Loucy (cell line): ENCODE measurements at regions not wholly inside any gene's neighbourhood (a gene's known extent, or its start where the extent isn't known, plus 50 kb on each side); places are given as distances from the start of the nearest gene placed in this dataset.

ENCODE experiments used
- H2AFZ ChIP-seq: fragments of 200-600 bp; sonication (generic); 2 replicates; pipeline ENCODE4 v1.6.0; 2016; ENCODE audit warnings: antibody characterized with exemption, mild to moderate bottlenecking, low read length, moderate library complexity
- H3F3A ChIP-seq: fragments of 200-600 bp; 2 replicates; pipeline ENCODE4 v1.6.0; 2016; ENCODE audit warnings: antibody characterized with exemption, low read depth, mild to moderate bottlenecking
- H3K27me3 ChIP-seq: fragments of 200-600 bp; sonication (generic); 2 replicates; pipeline ENCODE4 v1.6.1; 2014; ENCODE audit warnings: low read length, mild to moderate bottlenecking; ENCODE audit not compliant: insufficient read depth, poor library complexity, severe bottlenecking
- H3K36me3 ChIP-seq: fragments of 200-600 bp; sonication (generic); 2 replicates; pipeline ENCODE4 v1.6.1; 2016; ENCODE audit warnings: low read length; ENCODE audit not compliant: insufficient read depth
- H3K4me1 ChIP-seq: fragments of 200-600 bp; sonication (generic); 2 replicates; pipeline ENCODE4 v1.5.1; 2014; ENCODE audit warnings: low read length, mild to moderate bottlenecking; ENCODE audit not compliant: insufficient read depth, poor library complexity, severe bottlenecking
- H3K4me2 ChIP-seq: fragments of 200-600 bp; sonication (generic); 2 replicates; pipeline ENCODE4 v1.6.0; 2014; ENCODE audit warnings: antibody characterized with exemption, low read length, low read depth, mild to moderate bottlenecking; ENCODE audit not compliant: poor library complexity, severe bottlenecking
- H3K4me3 ChIP-seq: fragments of 200-600 bp; sonication (generic); 2 replicates; pipeline ENCODE4 v1.5.1; 2014; ENCODE audit warnings: low read length, mild to moderate bottlenecking, mixed read lengths; ENCODE audit not compliant: poor library complexity, severe bottlenecking
- H3K79me2 ChIP-seq: fragments of 200-600 bp; sonication (generic); 2 replicates; pipeline ENCODE4 v1.6.1; 2014; ENCODE audit warnings: low read length; ENCODE audit not compliant: insufficient read depth
- H3K9ac ChIP-seq: fragments of 200-600 bp; sonication (generic); 2 replicates; pipeline ENCODE4 v1.6.0; 2014; ENCODE audit warnings: mild to moderate bottlenecking, low read depth, low read length, moderate library complexity; ENCODE audit not compliant: poor library complexity, severe bottlenecking
- H3K9me2 ChIP-seq: fragments of 200-600 bp; sonication (generic); replicated peaks from 2 replicates; pipeline ENCODE4 v1.6.1; 2016; ENCODE audit warnings: low read depth, low read length, mixed read lengths
- H3K9me3 ChIP-seq: fragments of 200-600 bp; sonication (generic); 2 replicates; pipeline ENCODE4 v1.6.1; 2014; ENCODE audit warnings: mild to moderate bottlenecking, antibody characterized with exemption, low read length, low read depth; ENCODE audit not compliant: insufficient read depth
- H4K20me1 ChIP-seq: fragments of 200-600 bp; sonication (generic); 2 replicates; pipeline ENCODE4 v1.6.0; 2014; ENCODE audit warnings: antibody characterized with exemption, low read length, mild to moderate bottlenecking; ENCODE audit not compliant: insufficient read depth, poor library complexity, severe bottlenecking
- EZH2phosphoT487 ChIP-seq: fragments of 200-600 bp; IDR thresholded peaks from 2 replicates; pipeline ENCODE4 v1.6.1; 2018; ENCODE audit warnings: antibody characterized with exemption, mild to moderate bottlenecking, moderate library complexity, borderline replicate concordance
- TF ChIP-seq, protein P1 (sequence below): fragments of 200-600 bp; sonication (generic); conservative IDR thresholded peaks from 2 replicates; pipeline ENCODE4 v1.5.1; 2014; ENCODE audit warnings: mild to moderate bottlenecking, antibody characterized with exemption, low read length

DNA sequence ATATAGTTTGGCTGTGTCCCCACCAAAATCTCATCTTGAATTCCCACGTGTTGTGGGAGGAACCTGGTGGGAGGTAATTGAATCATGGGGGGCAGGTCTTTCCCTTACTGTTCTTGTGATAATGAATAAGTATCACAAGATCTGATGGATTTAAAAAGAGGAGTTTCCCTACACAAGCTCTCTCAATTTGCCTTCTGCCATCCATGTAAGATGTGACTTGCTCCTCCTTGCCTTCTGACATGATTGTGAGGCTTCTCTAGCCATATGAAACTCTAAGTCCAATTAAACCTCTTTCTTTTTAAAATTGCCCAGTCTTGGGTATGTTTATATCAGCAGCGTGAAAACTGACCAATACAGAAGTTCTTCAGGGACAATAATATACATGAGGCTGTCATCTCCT is 425.1 kb downstream of the PABPC4L start:
- Histone ChIP-seq H3K9me3 (no peaks in the 10 kb centered on the region; the same call in 1 of the 2 replicates), H2AFZ (no peak overlapping the region), H3K4me2 (no peak overlapping the region), H3K9me2 (no peaks in the 10 kb centered on the region), H4K20me1 (no peaks in the 10 kb centered on the region), H3K4me3 (no peak overlapping the region), H3K79me2 (no peaks in the 10 kb centered on the region), H3K36me3 (no peaks in the 10 kb centered on the region), H3K4me1 (no peaks in the 10 kb centered on the region), H3F3A (no peaks in the 10 kb centered on the region), H3K27me3 (no peaks in the 10 kb centered on the region), H3K9ac (no peak overlapping the region)
- no peak for TF ChIP-seq EZH2phosphoT487
- TF ChIP-seq, protein P1, sequence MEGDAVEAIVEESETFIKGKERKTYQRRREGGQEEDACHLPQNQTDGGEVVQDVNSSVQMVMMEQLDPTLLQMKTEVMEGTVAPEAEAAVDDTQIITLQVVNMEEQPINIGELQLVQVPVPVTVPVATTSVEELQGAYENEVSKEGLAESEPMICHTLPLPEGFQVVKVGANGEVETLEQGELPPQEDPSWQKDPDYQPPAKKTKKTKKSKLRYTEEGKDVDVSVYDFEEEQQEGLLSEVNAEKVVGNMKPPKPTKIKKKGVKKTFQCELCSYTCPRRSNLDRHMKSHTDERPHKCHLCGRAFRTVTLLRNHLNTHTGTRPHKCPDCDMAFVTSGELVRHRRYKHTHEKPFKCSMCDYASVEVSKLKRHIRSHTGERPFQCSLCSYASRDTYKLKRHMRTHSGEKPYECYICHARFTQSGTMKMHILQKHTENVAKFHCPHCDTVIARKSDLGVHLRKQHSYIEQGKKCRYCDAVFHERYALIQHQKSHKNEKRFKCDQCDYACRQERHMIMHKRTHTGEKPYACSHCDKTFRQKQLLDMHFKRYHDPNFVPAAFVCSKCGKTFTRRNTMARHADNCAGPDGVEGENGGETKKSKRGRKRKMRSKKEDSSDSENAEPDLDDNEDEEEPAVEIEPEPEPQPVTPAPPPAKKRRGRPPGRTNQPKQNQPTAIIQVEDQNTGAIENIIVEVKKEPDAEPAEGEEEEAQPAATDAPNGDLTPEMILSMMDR, result no peak

DNA sequence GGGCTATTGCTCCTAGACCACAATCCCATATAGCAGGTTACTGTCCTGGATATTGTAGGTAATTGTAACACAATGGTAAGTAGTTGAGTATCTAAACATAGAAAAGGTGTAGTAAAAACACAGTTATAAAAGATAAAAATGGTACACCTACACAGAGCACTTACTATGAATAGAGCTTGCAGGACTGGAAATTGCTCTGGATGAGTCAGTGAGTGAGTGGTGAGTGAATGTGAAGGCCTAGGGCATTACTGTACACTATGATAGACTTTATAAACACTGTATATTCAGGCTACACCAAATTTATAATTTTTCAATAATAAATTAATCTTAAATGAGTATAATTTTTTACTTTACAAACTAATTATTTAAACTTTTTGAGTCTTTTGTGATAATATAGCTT is 425.7 kb downstream of the PABPC4L start:
- Histone ChIP-seq H3K9me2 (no peaks in the 10 kb centered on the region), H3K27me3 (no peaks in the 10 kb centered on the region), H3K4me3 (no peak overlapping the region), H3F3A (no peaks in the 10 kb centered on the region), H3K9ac (no peak overlapping the region), H3K9me3 (no peaks in the 10 kb centered on the region; the same call in 1 of the 2 replicates), H3K36me3 (no peaks in the 10 kb centered on the region), H3K4me1 (no peaks in the 10 kb centered on the region), H3K4me2 (no peak overlapping the region), H3K79me2 (no peaks in the 10 kb centered on the region), H2AFZ (no peak overlapping the region), H4K20me1 (no peaks in the 10 kb centered on the region)
- TF ChIP-seq EZH2phosphoT487, result no peak
- TF ChIP-seq, protein P1, result no peak

DNA sequence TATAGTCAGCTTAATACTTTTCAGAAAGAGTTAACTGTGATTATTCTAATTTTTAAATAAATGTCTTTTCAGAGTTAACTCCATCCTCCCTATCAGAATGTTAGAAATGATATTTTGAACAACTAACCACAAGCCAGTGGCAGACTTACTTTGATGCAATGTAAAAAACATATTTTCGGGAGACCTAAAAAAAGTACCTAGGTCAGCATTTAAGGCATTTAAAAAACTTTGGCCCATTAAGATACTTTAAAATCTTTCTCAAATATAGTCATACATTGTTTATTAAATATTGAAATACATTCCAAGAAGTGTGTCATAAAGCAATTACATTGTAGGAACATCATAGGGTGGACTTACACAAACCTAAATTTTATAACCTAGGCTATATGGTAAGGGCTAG is 426.1 kb downstream of the PABPC4L start:
- Histone ChIP-seq H3K36me3 (no peaks in the 10 kb centered on the region), H3K9ac (no peak overlapping the region), H3F3A (no peaks in the 10 kb centered on the region), H2AFZ (no peak overlapping the region), H3K79me2 (no peaks in the 10 kb centered on the region), H3K4me1 (no peaks in the 10 kb centered on the region), H4K20me1 (no peaks in the 10 kb centered on the region), H3K9me2 (no peaks in the 10 kb centered on the region), H3K4me2 (no peak overlapping the region), H3K27me3 (no peaks in the 10 kb centered on the region), H3K9me3 (no peaks in the 10 kb centered on the region; the same call in 1 of the 2 replicates), H3K4me3 (no peak overlapping the region)
- TF ChIP-seq, protein P1, result no peak
- no peak for TF ChIP-seq EZH2phosphoT487
